Adrenal gland (tissue), 9 donors: ENCODE measurements at regions not wholly inside any gene's neighbourhood (a gene's known extent, or its start where the extent isn't known, plus 50 kb on each side); places are given as distances from the start of the nearest gene placed in this dataset.

Experiments
- DNase-seq, 7 donors: peaks; one replicate each; pipeline ENCODE4 v3.0.0-alpha.2; 2019 to 2020
- H3K27ac ChIP-seq, 5 donors: fragments of 200-600 bp; sonication (generic) in 4 of 5; 1 replicate in 3 of 5; 2 replicates in 2 of 5; pipeline versions ENCODE4 v1.5.1 to v1.8.0; 2016 to 2020; ENCODE audit warnings: mild to moderate bottlenecking in 1 of 5
- H3K27me3 ChIP-seq: fragments of 200-600 bp; 2 replicates; pipeline ENCODE4 v1.8.0; 2021
- H3K36me3 ChIP-seq, 2 donors: fragments of 200-600 bp; replicated peaks in 1 of 2; 1 replicate in 1 of 2; 2 replicates in 1 of 2; pipeline versions ENCODE4 v1.5.1 to v1.8.0; 2018 to 2022
- H3K4me1 ChIP-seq, 2 donors: fragments of 200-600 bp; replicated peaks in 1 of 2; 1 replicate in 1 of 2; 2 replicates in 1 of 2; pipeline versions ENCODE4 v1.5.1 to v1.8.0; 2018 to 2021
- H3K4me3 ChIP-seq, 4 donors: fragments of 200-600 bp; sonication (generic) in 3 of 4; one replicate each; pipeline ENCODE4 v1.5.1; 2016 to 2018
- H3K9me3 ChIP-seq, 3 donors: fragments of 200-600 bp; sonication (generic) in 1 of 3; replicated peaks in 1 of 3; 1 replicate in 2 of 3; 2 replicates in 1 of 3; pipeline versions ENCODE4 v1.5.1 to v1.8.0; 2016 to 2021
- POLR2A ChIP-seq, 2 donors: fragments of 450-650 bp; IDR thresholded peaks; one replicate each; pipeline ENCODE4 v1.6.1; 2017; ENCODE audit warnings: antibody characterized with exemption in 2 of 2, mild to moderate bottlenecking in 2 of 2, moderate library complexity in 1 of 2
- WGBS, 4 donors: extraction: QIAGEN DNeasy Blood & Tissue Kit in 2 of 4; methylation state at CpG; one replicate each; pipeline versions ENCODE4 v1.1.5 to v1.1.7; 2013 to 2017; 5-methylcytosine and 5-hydroxymethylcytosine counted together
- intact Hi-C, 2 donors: fragments of 100-400 bp; cut with DNase I; formaldehyde crosslinking; loops; one replicate each; pipeline versions ENCODE4 v1.14.1 to v1.15.0; 2022 to 2023
- TF ChIP-seq, protein P1 (sequence below), 6 experiments: fragments of 450-650 bp in 4 of 6; fragments of 200-600 bp in 2 of 6; sonication (generic) in 1 of 6; IDR thresholded peaks; 1 replicate in 5 of 6; 2 replicates in 1 of 6; pipeline versions ENCODE4 v1.5.1 to v1.8.0; 2016 to 2021; ENCODE audit warnings: antibody characterized with exemption in 6 of 6, mild to moderate bottlenecking in 2 of 6, moderate library complexity in 1 of 6
- donor health status: healthy with polysubstance abuse.
- donor health status: Bipolar disorder and iron deficiency.
- donor health status: DM: yes; HTN: yes; CAD: no.
- donor health status: DM: no; HTN: no; CAD: no.
- donor health status: DM: no; HTN: no; CAD: no.

DNA sequence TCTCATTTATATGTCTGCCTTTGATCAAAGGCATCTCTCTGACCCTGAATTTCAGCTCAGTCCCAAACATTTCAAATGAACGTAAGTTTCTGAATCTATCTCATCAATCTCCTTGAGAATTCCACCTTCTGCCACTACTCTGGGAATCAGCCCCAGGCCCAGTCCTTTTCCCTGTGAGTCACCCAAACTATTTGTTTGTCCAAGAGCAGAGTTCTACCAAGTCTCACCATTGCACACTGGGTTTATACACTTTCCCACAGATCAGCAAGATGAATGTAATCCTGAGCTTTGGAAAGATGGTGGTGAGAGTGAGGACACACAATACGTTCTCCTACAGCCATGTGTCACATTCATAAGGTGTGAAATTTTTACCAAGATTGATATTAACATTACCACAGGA is 251.3 kb upstream of the VWC2 start:
- no peaks in the 10 kb centered on the region for H3K36me3 ChIP-seq
- H3K4me1 ChIP-seq, result no peaks in the 10 kb centered on the region
- no peak overlapping the region for H3K4me3 ChIP-seq
- no peak for DNase-seq
- H3K27ac ChIP-seq, result no peak overlapping the region
- no peak for TF ChIP-seq POLR2A (IDR thresholded peaks at IDR 0.05)
- TF ChIP-seq, protein P1, sequence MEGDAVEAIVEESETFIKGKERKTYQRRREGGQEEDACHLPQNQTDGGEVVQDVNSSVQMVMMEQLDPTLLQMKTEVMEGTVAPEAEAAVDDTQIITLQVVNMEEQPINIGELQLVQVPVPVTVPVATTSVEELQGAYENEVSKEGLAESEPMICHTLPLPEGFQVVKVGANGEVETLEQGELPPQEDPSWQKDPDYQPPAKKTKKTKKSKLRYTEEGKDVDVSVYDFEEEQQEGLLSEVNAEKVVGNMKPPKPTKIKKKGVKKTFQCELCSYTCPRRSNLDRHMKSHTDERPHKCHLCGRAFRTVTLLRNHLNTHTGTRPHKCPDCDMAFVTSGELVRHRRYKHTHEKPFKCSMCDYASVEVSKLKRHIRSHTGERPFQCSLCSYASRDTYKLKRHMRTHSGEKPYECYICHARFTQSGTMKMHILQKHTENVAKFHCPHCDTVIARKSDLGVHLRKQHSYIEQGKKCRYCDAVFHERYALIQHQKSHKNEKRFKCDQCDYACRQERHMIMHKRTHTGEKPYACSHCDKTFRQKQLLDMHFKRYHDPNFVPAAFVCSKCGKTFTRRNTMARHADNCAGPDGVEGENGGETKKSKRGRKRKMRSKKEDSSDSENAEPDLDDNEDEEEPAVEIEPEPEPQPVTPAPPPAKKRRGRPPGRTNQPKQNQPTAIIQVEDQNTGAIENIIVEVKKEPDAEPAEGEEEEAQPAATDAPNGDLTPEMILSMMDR (IDR thresholded peaks at IDR 0.05), result no peak
- no peaks in the 10 kb centered on the region for H3K27me3 ChIP-seq
- intact Hi-C loops, result no loop called here
- WGBS, 4 donors, result 42 to 50% (median 46%) methylated on average over 2 of the region's 2 CpGs
- H3K9me3 ChIP-seq, result no peaks in the 10 kb centered on the region

GRCh38 chr7:49523870-49524269 is 249.6 kb upstream of the VWC2 start:
- no peak for DNase-seq
- WGBS, 4 donors, result 72 to 91% (median 84%) methylated on average over 1 of the region's 1 CpG
- H3K27ac ChIP-seq, result no peak overlapping the region

DNA sequence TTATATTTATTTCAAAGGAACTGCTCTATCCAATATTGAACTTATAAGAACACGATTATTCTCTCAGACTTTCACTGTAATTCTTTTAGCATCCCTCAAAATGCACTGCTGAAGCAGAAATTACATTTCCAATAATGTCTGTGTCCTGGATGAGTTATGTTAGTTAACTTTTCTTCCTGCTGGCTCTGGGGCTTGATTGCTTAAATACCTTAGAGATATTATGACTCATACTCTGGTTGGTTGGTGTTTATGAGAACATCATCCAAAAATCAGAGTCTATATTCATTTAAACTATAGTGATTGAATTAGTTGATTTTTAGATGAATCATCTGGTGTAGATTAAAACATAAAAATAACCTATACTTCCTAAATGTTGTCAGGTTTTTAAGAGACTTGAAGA is 246.3 kb upstream of the VWC2 start:
- H3K27ac ChIP-seq, result no peak overlapping the region
- WGBS, 4 donors, result 59 to 82% (median 76%) methylated on average over 1 of the region's 1 CpG
- no peaks in the 10 kb centered on the region for H3K27me3 ChIP-seq
- TF ChIP-seq POLR2A (IDR thresholded peaks at IDR 0.05), result no peak
- TF ChIP-seq, protein P1 (IDR thresholded peaks at IDR 0.05), result no peak
- no peaks in the 10 kb centered on the region for H3K4me1 ChIP-seq
- H3K36me3 ChIP-seq, result no peaks in the 10 kb centered on the region
- DNase-seq, result no peak
- no peak overlapping the region for H3K4me3 ChIP-seq
- no peaks in the 10 kb centered on the region for H3K9me3 ChIP-seq
- intact Hi-C loops, result no loop called here

More at GRCh38 chr7:49523870-49524269, 249.6 kb upstream of the VWC2 start:
- H3K4me1 ChIP-seq, result no peaks in the 10 kb centered on the region
- intact Hi-C loops, result no loop called here
- no peaks in the 10 kb centered on the region for H3K27me3 ChIP-seq
- H3K4me3 ChIP-seq, result no peak overlapping the region
- H3K36me3 ChIP-seq, result no peaks in the 10 kb centered on the region
- no peaks in the 10 kb centered on the region for H3K9me3 ChIP-seq
- TF ChIP-seq POLR2A (IDR thresholded peaks at IDR 0.05), result no peak
- TF ChIP-seq, protein P1 (IDR thresholded peaks at IDR 0.05), result no peak

GRCh38 chr7:49530481-49530880 is 243.0 kb upstream of the VWC2 start:
- Histone ChIP-seq H3K27ac (no peak overlapping the region), H3K27me3 (no peaks in the 10 kb centered on the region), H3K9me3 (no peaks in the 10 kb centered on the region), H3K4me3 (no peak overlapping the region), H3K4me1 (no peaks in the 10 kb centered on the region), H3K36me3 (no peaks in the 10 kb centered on the region)
- 0 to 61% (median 51%) methylated on average over 1 of the region's 1 CpG for WGBS, 4 donors
- TF ChIP-seq, protein P1 (IDR thresholded peaks at IDR 0.05), result no peak
- TF ChIP-seq POLR2A (IDR thresholded peaks at IDR 0.05), result no peak
- intact Hi-C loops, result no loop called here
- no peak for DNase-seq
